Upper lobe of right lung (tissue), 1 donor: ENCODE measurements at regions not wholly inside any gene's neighbourhood (a gene's known extent, or its start where the extent isn't known, plus 50 kb on each side); places are given as distances from the start of the nearest gene placed in this dataset.

Experiments used
- ATAC-seq: fragments of 200-7000 bp; cut with Tn5 transposase; one replicate; pipeline ENCODE4 v1.9.1; 2020; ENCODE audit warnings: mild to moderate bottlenecking, moderate library complexity
- DNase-seq: peaks from one replicate; pipeline ENCODE4 v3.0.0-alpha.2; 2020
- H3K27ac ChIP-seq: fragments of 200-600 bp; one replicate; pipeline ENCODE4 v1.8.0; 2022
- H3K27me3 ChIP-seq: fragments of 200-600 bp; one replicate; pipeline ENCODE4 v1.8.0; 2022; ENCODE audit warnings: mild to moderate bottlenecking
- H3K36me3 ChIP-seq: fragments of 200-600 bp; one replicate; pipeline ENCODE4 v1.8.0; 2022
- H3K4me1 ChIP-seq: fragments of 200-600 bp; one replicate; pipeline ENCODE4 v1.8.0; 2022
- H3K4me3 ChIP-seq: fragments of 200-600 bp; one replicate; pipeline ENCODE4 v1.8.0; 2022; ENCODE audit warnings: mild to moderate bottlenecking
- H3K9me3 ChIP-seq: fragments of 200-600 bp; one replicate; pipeline ENCODE4 v1.8.0; 2022
- intact Hi-C: fragments of 100-400 bp; cut with DNase I; formaldehyde crosslinking; loops from one replicate; pipeline ENCODE4 v1.11.0; 2022
- TF ChIP-seq, protein P1 (sequence below): fragments of 200-600 bp; IDR thresholded peaks from one replicate; pipeline ENCODE4 v1.8.0; 2022; ENCODE audit warnings: antibody characterized with exemption
- donor health status: DM: no; HTN: yes; CAD: no; lungs with severe emphysema.

DNA sequence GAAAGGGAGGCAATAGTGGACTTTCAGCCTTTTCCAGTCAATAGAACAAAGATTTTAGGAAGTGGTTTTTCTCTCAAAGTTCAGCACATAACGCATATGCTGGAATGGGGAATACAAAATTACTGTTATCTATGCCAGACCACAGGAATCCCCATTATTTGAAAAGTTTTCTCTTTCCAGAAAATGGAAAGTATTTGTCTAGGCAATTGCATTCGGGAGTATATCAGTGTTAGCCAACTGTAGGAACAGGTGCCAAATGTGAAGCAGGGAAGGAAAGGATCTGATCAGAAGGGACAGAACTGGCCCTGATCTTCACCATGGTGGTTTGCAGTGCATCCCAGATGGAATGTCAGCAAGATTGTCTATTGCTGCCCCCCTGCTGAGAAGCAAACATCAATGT, 213.6 kb downstream of the CPE start:
- TF ChIP-seq, protein P1, sequence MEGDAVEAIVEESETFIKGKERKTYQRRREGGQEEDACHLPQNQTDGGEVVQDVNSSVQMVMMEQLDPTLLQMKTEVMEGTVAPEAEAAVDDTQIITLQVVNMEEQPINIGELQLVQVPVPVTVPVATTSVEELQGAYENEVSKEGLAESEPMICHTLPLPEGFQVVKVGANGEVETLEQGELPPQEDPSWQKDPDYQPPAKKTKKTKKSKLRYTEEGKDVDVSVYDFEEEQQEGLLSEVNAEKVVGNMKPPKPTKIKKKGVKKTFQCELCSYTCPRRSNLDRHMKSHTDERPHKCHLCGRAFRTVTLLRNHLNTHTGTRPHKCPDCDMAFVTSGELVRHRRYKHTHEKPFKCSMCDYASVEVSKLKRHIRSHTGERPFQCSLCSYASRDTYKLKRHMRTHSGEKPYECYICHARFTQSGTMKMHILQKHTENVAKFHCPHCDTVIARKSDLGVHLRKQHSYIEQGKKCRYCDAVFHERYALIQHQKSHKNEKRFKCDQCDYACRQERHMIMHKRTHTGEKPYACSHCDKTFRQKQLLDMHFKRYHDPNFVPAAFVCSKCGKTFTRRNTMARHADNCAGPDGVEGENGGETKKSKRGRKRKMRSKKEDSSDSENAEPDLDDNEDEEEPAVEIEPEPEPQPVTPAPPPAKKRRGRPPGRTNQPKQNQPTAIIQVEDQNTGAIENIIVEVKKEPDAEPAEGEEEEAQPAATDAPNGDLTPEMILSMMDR: no peak
- Histone ChIP-seq H3K36me3 (no peaks in the 10 kb centered on the region), H3K4me3 (no peak overlapping the region), H3K27me3 (no peaks in the 10 kb centered on the region), H3K27ac (no peak overlapping the region), H3K4me1 (no peaks in the 10 kb centered on the region), H3K9me3 (no peaks in the 10 kb centered on the region)
- DNase-seq (no peak), ATAC-seq (no peak)
- intact Hi-C loops: no loop called here

DNA sequence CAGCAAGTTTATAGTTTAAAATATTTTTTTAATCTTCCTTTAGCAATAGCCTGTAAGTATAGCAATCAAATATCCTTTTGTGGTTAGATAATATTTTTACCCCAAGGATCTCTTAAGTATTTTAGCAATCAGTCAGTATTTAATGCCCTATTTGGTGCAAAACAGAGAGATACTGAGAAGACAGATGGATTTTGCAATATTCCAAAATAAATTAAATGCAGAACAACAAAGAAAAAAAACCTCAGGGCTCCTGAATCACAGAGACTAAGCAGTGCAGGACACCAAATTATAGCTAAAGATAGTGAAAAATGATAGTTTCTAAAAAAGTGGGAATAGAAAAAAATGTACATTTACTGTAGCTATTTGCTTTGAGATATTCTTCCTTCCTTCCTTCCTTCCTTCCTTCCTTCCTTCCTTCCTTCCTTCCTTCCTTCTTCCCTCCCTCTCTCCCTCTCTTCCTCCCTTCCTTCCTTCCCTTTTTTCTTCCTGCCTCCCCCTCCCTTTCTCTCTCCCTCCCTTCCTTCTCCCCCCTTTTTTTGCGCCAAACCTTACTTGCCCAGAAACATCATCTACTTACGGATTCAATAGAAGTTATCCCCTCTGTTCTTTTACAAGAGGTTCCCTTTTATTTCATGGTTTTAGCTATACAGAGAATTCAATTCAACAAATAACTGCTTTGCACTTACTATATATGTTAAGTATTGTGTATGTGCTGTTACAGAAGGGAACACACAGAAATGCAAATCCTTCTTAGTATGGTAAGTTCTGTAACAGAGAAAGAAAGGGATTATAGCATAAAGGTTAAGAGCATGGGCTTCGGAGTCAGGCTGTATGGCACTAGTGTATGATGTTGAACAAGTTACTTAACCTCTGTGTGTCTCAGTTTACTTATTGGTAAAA, 219.0 kb downstream of the CPE start:
- intact Hi-C loops: no loop called here
- H3K36me3 ChIP-seq: no peaks in the 10 kb centered on the region
- H3K27ac ChIP-seq: no peak overlapping the region
- H3K4me1 ChIP-seq: no peaks in the 10 kb centered on the region
- H3K27me3 ChIP-seq: no peaks in the 10 kb centered on the region
- no peak for DNase-seq
- TF ChIP-seq, protein P1: no peak
- no peaks in the 10 kb centered on the region for H3K9me3 ChIP-seq
- no peak for ATAC-seq
- no peak overlapping the region for H3K4me3 ChIP-seq

DNA sequence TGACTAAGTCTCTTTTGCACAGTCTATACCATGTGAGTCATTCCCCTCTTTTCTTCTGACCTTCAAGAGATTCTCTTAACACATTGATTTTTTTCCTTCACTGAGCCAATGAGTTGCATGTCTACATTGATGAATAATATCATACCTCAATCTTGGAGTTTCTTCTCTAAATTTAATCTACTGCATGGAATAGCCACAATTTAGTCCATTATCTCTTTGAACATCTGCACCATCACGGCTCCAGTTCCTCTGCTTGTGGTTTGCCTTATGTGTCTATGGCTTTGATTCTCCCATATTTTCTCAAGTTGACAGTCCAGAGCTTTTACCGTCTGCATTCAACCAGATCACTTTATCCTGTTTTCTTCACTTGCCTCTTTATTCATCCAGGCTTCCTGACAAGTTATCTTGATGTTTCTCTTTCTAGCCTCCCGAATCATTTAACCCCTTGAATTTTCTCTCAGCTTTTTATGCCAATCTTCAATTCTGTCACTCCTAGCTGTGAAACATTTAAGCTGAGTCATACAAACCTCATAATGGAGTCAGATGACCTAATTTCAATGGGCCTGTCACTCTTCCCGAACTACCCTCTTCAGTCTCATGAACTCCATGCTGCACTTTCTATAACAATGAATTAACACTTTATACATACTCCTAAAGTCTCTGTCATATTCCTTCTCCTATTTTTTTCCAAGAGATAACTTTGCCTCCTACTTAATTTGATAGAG, 222.3 kb downstream of the CPE start:
- ATAC-seq: no peak
- Histone ChIP-seq H3K4me3 (no peak overlapping the region), H3K4me1 (no peaks in the 10 kb centered on the region), H3K36me3 (no peaks in the 10 kb centered on the region), H3K27me3 (no peaks in the 10 kb centered on the region), H3K9me3 (no peaks in the 10 kb centered on the region), H3K27ac (no peak overlapping the region)
- DNase-seq: no peak
- TF ChIP-seq, protein P1: no peak
- intact Hi-C loops: no loop called here

DNA sequence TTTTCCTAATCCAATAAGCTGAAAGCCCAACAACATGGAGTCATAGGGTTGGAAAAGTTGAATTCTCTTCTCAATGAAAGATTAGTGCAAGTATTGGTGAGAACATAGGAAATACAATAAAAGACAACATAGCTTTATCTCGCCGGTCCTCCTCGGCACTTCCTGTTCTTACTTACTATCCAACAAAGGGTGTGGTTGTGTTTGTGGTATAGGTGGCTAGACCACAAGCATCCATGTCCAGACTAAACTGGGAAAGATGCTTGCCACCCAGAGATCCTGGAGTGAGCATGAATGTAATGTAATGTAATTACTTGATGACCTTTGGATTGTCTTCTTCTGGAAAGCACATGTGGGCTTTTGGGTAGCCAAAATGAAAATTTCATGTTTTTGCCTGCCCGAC, 223.8 kb downstream of the CPE start:
- no peak overlapping the region for H3K4me3 ChIP-seq
- H3K27me3 ChIP-seq: no peaks in the 10 kb centered on the region
- no peak for ATAC-seq
- TF ChIP-seq, protein P1: no peak
- intact Hi-C loops: no loop called here
- no peaks in the 10 kb centered on the region for H3K36me3 ChIP-seq
- no peaks in the 10 kb centered on the region for H3K9me3 ChIP-seq
- no peaks in the 10 kb centered on the region for H3K4me1 ChIP-seq
- DNase-seq: no peak
- H3K27ac ChIP-seq: no peak overlapping the region

DNA sequence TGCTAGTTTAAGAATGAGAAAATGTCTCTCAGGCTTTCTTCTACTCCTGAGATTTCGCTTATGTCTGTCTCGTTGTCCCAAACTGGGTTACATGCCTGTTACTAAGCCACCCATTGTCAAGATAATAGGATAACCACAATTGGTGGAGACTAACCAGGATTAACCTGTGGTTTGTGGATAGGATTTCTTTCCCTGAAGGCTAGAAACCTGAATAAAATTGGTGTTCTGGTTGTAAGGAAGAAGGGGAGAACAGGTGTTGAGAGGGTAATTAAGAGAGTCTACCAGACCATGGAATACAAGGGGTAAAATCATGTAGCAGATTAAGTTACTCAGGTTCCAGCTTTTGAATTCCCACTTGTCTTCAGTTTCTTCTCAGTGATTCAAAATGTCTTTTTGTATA, 225.4 kb downstream of the CPE start:
- Histone ChIP-seq H3K9me3 (no peaks in the 10 kb centered on the region), H3K27me3 (no peaks in the 10 kb centered on the region), H3K4me3 (no peak overlapping the region), H3K27ac (no peak overlapping the region), H3K4me1 (no peaks in the 10 kb centered on the region), H3K36me3 (no peaks in the 10 kb centered on the region)
- intact Hi-C loops: no loop called here
- DNase-seq: no peak
- no peak for ATAC-seq
- TF ChIP-seq, protein P1: no peak
